H9 (cell line): ENCODE measurements at regions not wholly inside any gene's neighbourhood (a gene's known extent, or its start where the extent isn't known, plus 50 kb on each side); places are given as distances from the start of the nearest gene placed in this dataset.

ENCODE experiments used
- DNase-seq: peaks from one replicate; pipeline ENCODE4 v3.0.0-alpha.2; 2017
- H2AFZ ChIP-seq: one replicate; pipeline ENCODE4 v1.6.1; 2013; ENCODE audit warnings: mild to moderate bottlenecking, low read length, control low read depth, moderate library complexity
- H2AK5ac ChIP-seq: 2 replicates; pipeline ENCODE4 v1.6.1; 2013; ENCODE audit warnings: low read length, control low read depth, mixed read lengths; ENCODE audit not compliant: insufficient read length
- H2BK120ac ChIP-seq: one replicate; pipeline ENCODE4 v1.6.1; 2013; ENCODE audit warnings: low read depth, mild to moderate bottlenecking, low read length, control low read depth, inconsistent platforms; ENCODE audit not compliant: poor library complexity, severe bottlenecking
- H2BK12ac ChIP-seq: 2 replicates; pipeline ENCODE4 v1.6.1; 2013; ENCODE audit warnings: low read length, control low read depth, mixed read lengths, low read depth; ENCODE audit not compliant: insufficient read length
- H2BK15ac ChIP-seq: 2 replicates; pipeline ENCODE4 v1.6.1; 2013; ENCODE audit warnings: low read depth, low read length, control low read depth
- H2BK20ac ChIP-seq: one replicate; pipeline ENCODE4 v1.6.1; 2013; ENCODE audit warnings: low read depth, mild to moderate bottlenecking, low read length, control low read depth, inconsistent platforms; ENCODE audit not compliant: poor library complexity, severe bottlenecking
- H2BK5ac ChIP-seq: 2 replicates; pipeline ENCODE4 v1.6.1; 2013; ENCODE audit warnings: low read length, control low read depth, mixed read lengths; ENCODE audit not compliant: insufficient read length
- H3K14ac ChIP-seq: 2 replicates; pipeline ENCODE4 v1.6.1; 2013; ENCODE audit warnings: low read length, control low read depth; ENCODE audit not compliant: insufficient read depth
- H3K18ac ChIP-seq: 2 replicates; pipeline ENCODE4 v1.6.1; 2013; ENCODE audit warnings: low read depth, mild to moderate bottlenecking, mixed read lengths, low read length, control low read depth; ENCODE audit not compliant: insufficient read length
- H3K23ac ChIP-seq: 2 replicates; pipeline ENCODE4 v1.6.1; 2013; ENCODE audit warnings: low read length, control low read depth, mixed read lengths, low read depth; ENCODE audit not compliant: insufficient read length
- H3K23me2 ChIP-seq: 2 replicates; pipeline ENCODE4 v1.6.1; 2013; ENCODE audit warnings: low read depth, mild to moderate bottlenecking, mixed read lengths, low read length, control low read depth; ENCODE audit not compliant: insufficient read length, poor library complexity, severe bottlenecking
- H3K27ac ChIP-seq: 2 replicates; pipeline ENCODE4 v1.5.1; 2013; ENCODE audit warnings: low read length, control low read depth, mixed read lengths, low read depth; ENCODE audit not compliant: insufficient read length
- H3K27me3 ChIP-seq: 2 replicates; pipeline ENCODE4 v1.6.1; 2013; ENCODE audit warnings: low read length, control low read depth, inconsistent platforms; ENCODE audit not compliant: insufficient read depth
- H3K4ac ChIP-seq: 2 replicates; pipeline ENCODE4 v1.6.1; 2013; ENCODE audit warnings: low read depth, mild to moderate bottlenecking, control low read depth, inconsistent platforms, low read length, moderate library complexity
- H3K4me1 ChIP-seq: 2 replicates; pipeline ENCODE4 v1.6.1; 2013; ENCODE audit warnings: low read length, control low read depth, inconsistent platforms; ENCODE audit not compliant: insufficient read depth
- H3K4me2 ChIP-seq: 2 replicates; pipeline ENCODE4 v1.6.1; 2013; ENCODE audit warnings: low read length, control low read depth, mixed read lengths; ENCODE audit not compliant: insufficient read length, insufficient read depth
- H3K56ac ChIP-seq: 2 replicates; pipeline ENCODE4 v1.6.1; 2013; ENCODE audit warnings: low read depth, mild to moderate bottlenecking, mixed read lengths, low read length, control low read depth; ENCODE audit not compliant: insufficient read length
- H3K79me1 ChIP-seq: 2 replicates; pipeline ENCODE4 v1.6.1; 2013; ENCODE audit warnings: low read depth, mild to moderate bottlenecking, moderate library complexity, low read length, control low read depth, inconsistent platforms; ENCODE audit not compliant: insufficient read depth, poor library complexity, severe bottlenecking
- H3K79me2 ChIP-seq: 2 replicates; pipeline ENCODE4 v1.6.1; 2013; ENCODE audit warnings: low read length, control low read depth, inconsistent platforms; ENCODE audit not compliant: insufficient read depth
- H3K9ac ChIP-seq: 2 replicates; pipeline ENCODE4 v1.6.1; 2013; ENCODE audit warnings: low read length, control low read depth, mixed read lengths; ENCODE audit not compliant: insufficient read length; ENCODE audit errors: extremely low read depth
- H3K9me3 ChIP-seq: one replicate; pipeline ENCODE4 v1.6.1; 2013; ENCODE audit warnings: low read depth, low read length, inconsistent platforms; ENCODE audit not compliant: control insufficient read depth
- H3T11ph ChIP-seq: one replicate; pipeline ENCODE4 v1.6.1; 2013; ENCODE audit warnings: mild to moderate bottlenecking, low read length, control low read depth, inconsistent platforms
- H4K20me1 ChIP-seq: one replicate; pipeline ENCODE4 v1.6.1; 2013; ENCODE audit not compliant: control insufficient read depth, insufficient read length, insufficient read depth
- H4K5ac ChIP-seq: 2 replicates; pipeline ENCODE4 v1.6.1; 2013; ENCODE audit warnings: low read depth, mild to moderate bottlenecking, mixed read lengths, low read length, control low read depth; ENCODE audit not compliant: insufficient read length
- H4K8ac ChIP-seq: replicated peaks from 2 replicates; pipeline ENCODE4 v1.6.1; 2013; ENCODE audit warnings: low read length, control low read depth, mixed read lengths, low read depth; ENCODE audit not compliant: insufficient read length
- H4K91ac ChIP-seq: 2 replicates; pipeline ENCODE4 v1.6.1; 2013; ENCODE audit warnings: low read depth, mild to moderate bottlenecking, moderate library complexity, mixed read lengths, low read length, control low read depth; ENCODE audit not compliant: insufficient read length
- H3K27ac Mint-ChIP-seq, 3 experiments: 2 replicates in 2 of 3; 3 replicates in 1 of 3; pipeline ENCODE4 v1.8.0; 2020 to 2021; ENCODE audit warnings: mixed read lengths in 3 of 3, mild to moderate bottlenecking in 1 of 3, moderate library complexity in 1 of 3
- H3K27me3 Mint-ChIP-seq: 2 replicates; pipeline ENCODE4 v1.8.0; 2021; ENCODE audit warnings: low read depth, mild to moderate bottlenecking, moderate library complexity, mixed read lengths
- H3K36me3 Mint-ChIP-seq, 3 experiments: 2 replicates in 2 of 3; 3 replicates in 1 of 3; pipeline ENCODE4 v1.8.0; 2020 to 2021; ENCODE audit warnings: low read depth in 3 of 3, mixed read lengths in 3 of 3; ENCODE audit not compliant: insufficient read depth in 1 of 3
- H3K4me1 Mint-ChIP-seq, 2 experiments: 2 replicates each; pipeline ENCODE4 v1.8.0; 2020; ENCODE audit warnings: mixed read lengths in 2 of 2
- H3K4me3 Mint-ChIP-seq, 2 experiments: 2 replicates in 1 of 2; 3 replicates in 1 of 2; pipeline ENCODE4 v1.8.0; 2020 to 2021; ENCODE audit warnings: mild to moderate bottlenecking in 2 of 2, mixed read lengths in 2 of 2, moderate library complexity in 1 of 2
- H3K9me3 Mint-ChIP-seq, 2 experiments: 2 replicates in 1 of 2; 3 replicates in 1 of 2; pipeline ENCODE4 v1.8.0; 2020; ENCODE audit warnings: mild to moderate bottlenecking in 2 of 2, mixed read lengths in 2 of 2, moderate library complexity in 1 of 2
- WGBS: extraction: QIAGEN DNeasy Blood & Tissue Kit; methylation state at CpG from one replicate; pipeline ENCODE4 v1.1.7; 2013; ENCODE audit warnings: missing lambda C conversion rate, low lambda C conversion rate, mixed read lengths; ENCODE audit not compliant: insufficient read length; ENCODE audit errors: extremely low coverage; 5-methylcytosine and 5-hydroxymethylcytosine counted together
- TF ChIP-seq, protein P1 (sequence below): fragments of 200-600 bp; sonication (generic); conservative IDR thresholded peaks from 3 replicates; pipeline ENCODE4 v1.8.0; 2021; ENCODE audit warnings: antibody characterized with exemption, mild to moderate bottlenecking

- Histone ChIP-seq H3K9me3 (no peaks in the 10 kb centered on the region), H3K4me1 (no peaks in the 10 kb centered on the region), H3K4ac (no peak overlapping the region), H3K23ac (no peak overlapping the region), H4K91ac (no peak overlapping the region), H3K27ac (no peak overlapping the region), H2BK12ac (no peak overlapping the region), H2BK5ac (no peak overlapping the region), H2BK120ac (no peak overlapping the region), H4K20me1 (no peaks in the 10 kb centered on the region), H2AFZ (no peak overlapping the region), H3K4me2 (no peak overlapping the region), H3K14ac (no peak overlapping the region), H3K23me2 (no peaks in the 10 kb centered on the region), H4K8ac (no peak overlapping the region), H2BK20ac (no peak overlapping the region), H2AK5ac (no peak overlapping the region), H3T11ph (no peak overlapping the region), H2BK15ac (no peak overlapping the region), H3K56ac (no peak overlapping the region), H3K79me2 (no peaks in the 10 kb centered on the region), H3K18ac (no peak overlapping the region), H4K5ac (no peak overlapping the region), H3K9ac (no peak overlapping the region), H3K27me3 (no peaks in the 10 kb centered on the region), H3K79me1 (no peaks in the 10 kb centered on the region)
- H3K36me3 Mint-ChIP-seq: no peaks in the 10 kb centered on the region
- DNase-seq: no peak
- TF ChIP-seq, protein P1, sequence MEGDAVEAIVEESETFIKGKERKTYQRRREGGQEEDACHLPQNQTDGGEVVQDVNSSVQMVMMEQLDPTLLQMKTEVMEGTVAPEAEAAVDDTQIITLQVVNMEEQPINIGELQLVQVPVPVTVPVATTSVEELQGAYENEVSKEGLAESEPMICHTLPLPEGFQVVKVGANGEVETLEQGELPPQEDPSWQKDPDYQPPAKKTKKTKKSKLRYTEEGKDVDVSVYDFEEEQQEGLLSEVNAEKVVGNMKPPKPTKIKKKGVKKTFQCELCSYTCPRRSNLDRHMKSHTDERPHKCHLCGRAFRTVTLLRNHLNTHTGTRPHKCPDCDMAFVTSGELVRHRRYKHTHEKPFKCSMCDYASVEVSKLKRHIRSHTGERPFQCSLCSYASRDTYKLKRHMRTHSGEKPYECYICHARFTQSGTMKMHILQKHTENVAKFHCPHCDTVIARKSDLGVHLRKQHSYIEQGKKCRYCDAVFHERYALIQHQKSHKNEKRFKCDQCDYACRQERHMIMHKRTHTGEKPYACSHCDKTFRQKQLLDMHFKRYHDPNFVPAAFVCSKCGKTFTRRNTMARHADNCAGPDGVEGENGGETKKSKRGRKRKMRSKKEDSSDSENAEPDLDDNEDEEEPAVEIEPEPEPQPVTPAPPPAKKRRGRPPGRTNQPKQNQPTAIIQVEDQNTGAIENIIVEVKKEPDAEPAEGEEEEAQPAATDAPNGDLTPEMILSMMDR: no peak
- H3K27ac Mint-ChIP-seq: no peak overlapping the region
- peaks cover 3% of the 10 kb centered on the region; the same call in 1 of the 2 replicates for H3K27me3 Mint-ChIP-seq
- H3K4me1 Mint-ChIP-seq: peaks cover 3 to 4% of the 10 kb centered on the region in 2 experiments; a peak in 2 of 4 replicates
- no peak overlapping the region for H3K4me3 Mint-ChIP-seq
- WGBS: no CpG with 5 or more reads among the region's 3 CpGs
- H3K9me3 Mint-ChIP-seq: no peaks in the 10 kb centered on the region; a peak in 1 of 5 replicates
Measured at GRCh38 chr15:93720607-93721006, 510.8 kb upstream of the MCTP2 start.
